ENCODE measurements at regions not wholly inside any gene's neighbourhood (a gene's known extent, or its start where the extent isn't known, plus 50 kb on each side); places are given as distances from the start of the nearest gene placed in this dataset.

DNA sequence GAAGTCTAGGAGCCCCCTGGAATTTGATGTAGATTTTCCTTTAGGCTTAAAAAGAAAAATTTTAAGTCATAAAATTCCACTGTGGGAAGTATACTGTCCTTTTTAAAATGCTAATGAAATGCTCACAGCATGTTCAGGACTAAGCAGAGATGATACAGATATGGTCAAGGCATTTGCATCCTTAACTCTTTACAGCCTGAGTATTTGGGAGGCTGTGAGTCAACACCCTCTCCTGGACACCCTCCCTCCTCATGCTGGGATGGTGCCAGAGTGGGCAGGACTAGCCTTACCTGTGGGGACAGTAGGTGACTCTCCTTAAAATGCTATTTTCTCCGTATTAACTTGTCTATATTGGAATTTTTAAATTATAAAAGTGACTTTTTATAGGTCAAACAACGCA, 197.4 kb upstream of the ELL2 start:
- TF ChIP-seq, protein P1, sequence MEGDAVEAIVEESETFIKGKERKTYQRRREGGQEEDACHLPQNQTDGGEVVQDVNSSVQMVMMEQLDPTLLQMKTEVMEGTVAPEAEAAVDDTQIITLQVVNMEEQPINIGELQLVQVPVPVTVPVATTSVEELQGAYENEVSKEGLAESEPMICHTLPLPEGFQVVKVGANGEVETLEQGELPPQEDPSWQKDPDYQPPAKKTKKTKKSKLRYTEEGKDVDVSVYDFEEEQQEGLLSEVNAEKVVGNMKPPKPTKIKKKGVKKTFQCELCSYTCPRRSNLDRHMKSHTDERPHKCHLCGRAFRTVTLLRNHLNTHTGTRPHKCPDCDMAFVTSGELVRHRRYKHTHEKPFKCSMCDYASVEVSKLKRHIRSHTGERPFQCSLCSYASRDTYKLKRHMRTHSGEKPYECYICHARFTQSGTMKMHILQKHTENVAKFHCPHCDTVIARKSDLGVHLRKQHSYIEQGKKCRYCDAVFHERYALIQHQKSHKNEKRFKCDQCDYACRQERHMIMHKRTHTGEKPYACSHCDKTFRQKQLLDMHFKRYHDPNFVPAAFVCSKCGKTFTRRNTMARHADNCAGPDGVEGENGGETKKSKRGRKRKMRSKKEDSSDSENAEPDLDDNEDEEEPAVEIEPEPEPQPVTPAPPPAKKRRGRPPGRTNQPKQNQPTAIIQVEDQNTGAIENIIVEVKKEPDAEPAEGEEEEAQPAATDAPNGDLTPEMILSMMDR (IDR thresholded peaks at IDR 0.05; ENCODE audit: low read depth, low read length, missing control alignments): no peak
- H3K4me3 ChIP-seq (ENCODE audit: low read depth, low read length): no peak overlapping the region
- no peak for DNase-seq (ENCODE audit: low read depth)
- in situ Hi-C loops (cut with HindIII; ENCODE audit: low sequenced_read_pairs): no loop called here

DNA sequence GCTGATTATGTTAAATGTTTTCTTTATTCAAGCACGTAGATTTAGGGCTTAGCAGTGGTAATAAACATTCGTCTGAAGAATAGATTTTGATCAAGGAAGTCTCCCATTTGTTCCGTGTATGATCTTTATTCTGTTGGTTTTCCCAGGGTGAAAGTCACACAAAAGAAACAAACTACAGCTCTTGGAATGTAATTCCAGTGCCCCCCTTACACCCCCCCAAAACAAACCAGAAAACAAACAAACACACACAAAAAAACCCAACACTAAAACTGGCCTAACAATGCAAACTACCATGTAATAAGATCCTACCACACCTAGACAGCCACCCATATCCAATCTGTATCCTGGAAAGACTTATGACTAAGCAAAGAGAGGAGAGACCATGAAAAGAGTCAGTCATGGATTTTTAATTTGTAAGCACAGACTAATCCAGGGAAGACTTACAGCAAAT, 196.2 kb upstream of the ELL2 start:
- in situ Hi-C loops (cut with HindIII; ENCODE audit: low sequenced_read_pairs): no loop called here
- no peak for DNase-seq (ENCODE audit: low read depth)
- H3K4me3 ChIP-seq (ENCODE audit: low read depth, low read length): no peak overlapping the region
- TF ChIP-seq, protein P1 (IDR thresholded peaks at IDR 0.05; ENCODE audit: low read depth, low read length, missing control alignments): no peak

DNA sequence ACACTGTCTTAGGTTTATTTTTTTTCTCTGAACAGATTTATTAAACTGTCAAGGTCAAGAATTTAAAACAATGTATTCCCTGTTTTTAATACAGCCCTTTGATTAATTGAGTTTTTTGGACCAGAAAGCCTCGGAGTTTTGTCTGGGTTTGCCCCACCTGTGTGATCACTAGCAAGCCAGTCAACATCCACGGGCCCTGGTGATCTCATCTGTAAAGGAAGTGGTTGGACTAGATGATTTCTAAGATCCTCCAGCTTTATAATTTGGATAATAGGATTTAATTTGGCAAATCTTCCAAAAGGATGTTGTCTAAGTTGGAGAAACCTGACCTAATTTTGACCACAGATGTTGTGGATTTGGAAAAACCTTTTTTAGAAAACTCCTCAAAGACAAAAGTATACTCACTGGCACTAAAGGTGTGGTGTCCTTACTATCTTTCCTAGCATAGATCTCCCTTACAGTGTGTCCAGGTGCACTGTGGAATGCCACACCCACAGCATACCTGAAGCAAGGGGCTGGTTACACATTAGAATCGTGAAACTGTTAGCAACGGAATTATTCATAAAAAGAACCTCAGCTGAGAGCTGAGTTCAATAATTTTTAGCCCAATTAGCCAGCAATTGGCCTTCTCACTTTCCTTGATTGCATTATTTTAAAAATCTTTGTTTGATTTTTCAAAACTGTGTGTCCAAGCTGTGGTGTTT, 195.6 kb upstream of the ELL2 start:
- in situ Hi-C loops (cut with HindIII; ENCODE audit: low sequenced_read_pairs): no loop called here
- no peak for DNase-seq (ENCODE audit: low read depth)
- H3K4me3 ChIP-seq (ENCODE audit: low read depth, low read length): no peak overlapping the region
- TF ChIP-seq, protein P1 (IDR thresholded peaks at IDR 0.05; ENCODE audit: low read depth, low read length, missing control alignments): no peak

DNA sequence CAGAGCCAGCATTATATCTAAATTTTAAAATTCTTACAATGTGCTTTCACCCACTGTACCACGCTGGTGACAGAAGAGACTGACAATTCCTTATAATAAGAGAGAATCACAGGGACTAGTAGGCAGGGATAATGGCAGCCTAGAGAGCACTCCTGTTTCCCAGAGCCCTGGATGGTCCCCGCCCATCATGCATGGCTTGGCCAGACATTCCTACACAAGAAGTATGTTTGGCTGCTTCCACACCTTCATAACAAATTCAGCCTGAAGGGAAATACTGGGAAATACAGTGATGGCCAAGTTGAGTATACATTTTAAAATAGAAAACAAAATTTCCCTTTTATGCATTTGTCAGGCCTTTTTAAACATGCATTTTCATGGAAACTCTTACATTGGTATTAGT, 193.5 kb upstream of the ELL2 start:
- no peak overlapping the region for H3K4me3 ChIP-seq (ENCODE audit: low read depth, low read length)
- TF ChIP-seq, protein P1 (IDR thresholded peaks at IDR 0.05; ENCODE audit: low read depth, low read length, missing control alignments): no peak
- DNase-seq (ENCODE audit: low read depth): no peak
- in situ Hi-C loops (cut with HindIII; ENCODE audit: low sequenced_read_pairs): no loop called here

DNA sequence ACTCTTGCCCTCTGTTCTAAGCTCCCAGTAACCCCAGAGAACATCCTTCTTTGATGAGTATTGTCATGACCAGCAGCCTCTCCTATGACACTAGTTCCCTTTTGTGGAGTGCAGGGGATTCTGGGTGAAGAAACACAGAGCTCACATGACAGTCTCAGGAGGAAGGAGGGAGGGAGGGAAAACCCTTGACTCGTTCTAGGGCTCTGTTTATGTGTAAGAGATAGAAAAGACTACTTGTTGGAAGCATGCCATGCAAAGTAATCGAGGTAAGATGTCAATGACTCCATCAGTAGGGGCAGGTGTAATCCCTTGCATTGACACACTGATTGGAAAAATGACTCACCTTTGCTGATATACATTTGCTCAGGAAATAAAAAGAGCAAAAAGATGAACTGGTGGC, 190.2 kb upstream of the ELL2 start:
- in situ Hi-C loops (cut with HindIII; ENCODE audit: low sequenced_read_pairs): no loop called here
- DNase-seq (ENCODE audit: low read depth): no peak
- H3K4me3 ChIP-seq (ENCODE audit: low read depth, low read length): no peak overlapping the region
- TF ChIP-seq, protein P1 (IDR thresholded peaks at IDR 0.05; ENCODE audit: low read depth, low read length, missing control alignments): no peak

DNA sequence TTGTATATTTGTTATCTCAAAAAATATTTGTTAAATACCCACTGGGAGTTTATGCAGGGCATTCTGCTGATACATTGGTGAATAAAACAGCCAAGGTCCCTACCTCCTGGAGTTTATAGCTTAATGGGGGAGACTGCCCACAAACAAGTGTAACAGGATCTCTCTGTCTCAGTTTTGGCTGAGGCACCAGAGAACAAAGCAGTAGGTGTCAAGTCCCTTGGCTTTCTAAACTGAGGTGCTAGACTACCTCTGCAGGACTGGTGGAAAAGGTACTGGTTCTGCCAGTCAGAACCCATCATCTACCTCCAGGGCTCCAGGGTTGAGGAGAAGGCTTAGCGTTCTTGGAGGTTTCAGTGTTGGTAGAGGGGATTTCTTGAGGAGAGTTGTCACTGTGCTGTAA, 188.4 kb upstream of the ELL2 start:
- no peak for DNase-seq (ENCODE audit: low read depth)
- in situ Hi-C loops (cut with HindIII; ENCODE audit: low sequenced_read_pairs): no loop called here
- TF ChIP-seq, protein P1 (IDR thresholded peaks at IDR 0.05; ENCODE audit: low read depth, low read length, missing control alignments): no peak
- H3K4me3 ChIP-seq (ENCODE audit: low read depth, low read length): no peak overlapping the region

Measured in astrocyte of the cerebellum (primary cell).